K562 (cell line): ENCODE measurements at regions not wholly inside any gene's neighbourhood (a gene's known extent, or its start where the extent isn't known, plus 50 kb on each side); places are given as distances from the start of the nearest gene placed in this dataset.

Experiments used
- COPS2 ChIP-seq: fragments of 450-650 bp; conservative IDR thresholded peaks from 2 replicates; pipeline ENCODE4 v1.6.1; 2016; ENCODE audit warnings: mild to moderate bottlenecking, moderate library complexity
- EWSR1 ChIP-seq: fragments of 450-650 bp; IDR thresholded peaks from 2 replicates; pipeline ENCODE4 v1.6.1; 2018; ENCODE audit warnings: borderline replicate concordance, mild to moderate bottlenecking, low read depth, moderate library complexity; ENCODE audit not compliant: partially characterized antibody
- GATAD2A ChIP-seq: fragments of 450-650 bp; IDR thresholded peaks from 2 replicates; pipeline ENCODE4 v1.6.1; 2017
- NCOR1 ChIP-seq: fragments of 450-650 bp; IDR thresholded peaks from 2 replicates; pipeline ENCODE4 v1.6.1; 2016; ENCODE audit warnings: mild to moderate bottlenecking, moderate library complexity
- PHF20 ChIP-seq: fragments of 450-650 bp; IDR thresholded peaks from 2 replicates; pipeline ENCODE4 v1.6.1; 2018; ENCODE audit not compliant: partially characterized antibody
- PML ChIP-seq: IDR thresholded peaks from 2 replicates; pipeline ENCODE4 v1.6.1; 2012; ENCODE audit warnings: low read length, inconsistent platforms
- PTTG1 ChIP-seq: fragments of 450-650 bp; IDR thresholded peaks from 2 replicates; pipeline ENCODE4 v1.6.1; 2016; ENCODE audit warnings: low read depth, mild to moderate bottlenecking, missing genetic modification characterization, missing compliant biosample characterization
- SRF ChIP-seq, 2 experiments: fragments of 250-450, 450-650 bp in 1 of 2; sonication (Bioruptor Pico) in 1 of 2; sonication (generic) in 1 of 2; formaldehyde crosslinking; IDR thresholded peaks; 2 replicates each; pipeline versions ENCODE4 v1.5.0 to v1.5.1; 2020 to 2022; ENCODE audit warnings: mild to moderate bottlenecking in 1 of 2, missing genetic modification reagents in 1 of 2
- ZFP36 ChIP-seq: fragments of 150-350 bp; IDR thresholded peaks from 2 replicates; pipeline ENCODE4 v1.6.1; 2018; ENCODE audit warnings: low read length, low read depth; ENCODE audit not compliant: partially characterized antibody
- ZNF41 ChIP-seq: fragments of 250-450 bp; sonication (Bioruptor Pico); conservative IDR thresholded peaks from 2 replicates; pipeline ENCODE4 v1.4.0; 2020; ENCODE audit warnings: mild to moderate bottlenecking
- ZNF780A ChIP-seq: fragments of 250-450 bp; sonication (Bioruptor Pico); IDR thresholded peaks from 2 replicates; pipeline ENCODE4 v1.5.0; 2021; ENCODE audit warnings: mild to moderate bottlenecking
- TF ChIP-seq, protein P1 (sequence below): fragments of 450-650 bp; IDR thresholded peaks from 2 replicates; pipeline ENCODE4 v1.6.1; 2016; ENCODE audit warnings: borderline replicate concordance
- TF ChIP-seq, protein P2 (sequence below), 2 experiments: fragments of 150-350 bp in 1 of 2; IDR thresholded peaks; 2 replicates each; pipeline ENCODE4 v1.6.1; 2012 to 2016; ENCODE audit warnings: low read depth in 2 of 2, low read length in 2 of 2, mild to moderate bottlenecking in 1 of 2, moderate library complexity in 1 of 2
- TF ChIP-seq, protein P3 (sequence below): IDR thresholded peaks from 2 replicates; pipeline ENCODE4 v1.6.1; 2012; ENCODE audit warnings: low read depth, low read length, improper control_type of control experiment, borderline replicate concordance
- TF ChIP-seq, protein P4 (sequence below): fragments of 450-650 bp; formaldehyde crosslinking; IDR thresholded peaks from 2 replicates; pipeline ENCODE4 v1.4.0; 2020; ENCODE audit warnings: mild to moderate bottlenecking, mixed read lengths

DNA sequence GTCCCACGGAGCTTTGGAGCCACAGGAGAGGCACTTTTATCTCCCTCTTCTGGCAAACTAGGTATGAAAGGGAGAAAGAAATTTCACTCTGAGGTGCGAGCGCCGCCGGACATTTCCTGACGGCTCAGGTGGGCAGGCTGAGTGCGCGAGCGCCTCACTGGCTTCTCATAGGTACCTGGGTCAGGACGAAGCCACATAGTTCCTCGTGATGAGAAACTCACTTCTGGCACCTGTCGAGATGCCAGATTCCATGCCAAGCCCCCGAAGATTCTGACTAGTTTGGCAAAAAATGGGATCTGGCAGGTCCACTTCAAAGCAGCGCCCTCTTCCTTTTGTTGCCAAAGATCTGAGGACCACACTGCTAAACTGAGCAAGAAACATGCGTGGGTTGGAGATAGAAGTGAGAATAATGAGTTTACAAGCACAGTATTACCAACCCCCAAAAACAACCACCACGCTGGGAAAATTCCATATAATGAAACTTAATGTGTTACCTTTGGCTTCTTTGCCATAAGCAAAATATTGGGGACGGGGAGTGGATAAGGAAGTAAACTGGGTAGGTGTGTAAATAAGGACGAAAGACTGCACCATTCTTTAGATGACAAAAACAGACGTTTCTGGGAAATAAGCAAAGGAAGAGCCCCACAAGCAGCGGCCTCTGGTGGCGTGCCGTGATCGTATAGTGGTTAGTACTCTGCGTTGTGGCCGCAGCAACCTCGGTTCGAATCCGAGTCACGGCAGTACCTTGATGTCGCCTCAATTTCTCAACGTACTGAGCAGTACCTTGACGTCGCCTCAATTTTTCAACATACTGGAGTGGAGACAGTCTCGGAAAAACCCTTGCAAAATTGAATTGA is 89.8 kb upstream of the PRSS16 start (continued):
- TF ChIP-seq, protein P1, sequence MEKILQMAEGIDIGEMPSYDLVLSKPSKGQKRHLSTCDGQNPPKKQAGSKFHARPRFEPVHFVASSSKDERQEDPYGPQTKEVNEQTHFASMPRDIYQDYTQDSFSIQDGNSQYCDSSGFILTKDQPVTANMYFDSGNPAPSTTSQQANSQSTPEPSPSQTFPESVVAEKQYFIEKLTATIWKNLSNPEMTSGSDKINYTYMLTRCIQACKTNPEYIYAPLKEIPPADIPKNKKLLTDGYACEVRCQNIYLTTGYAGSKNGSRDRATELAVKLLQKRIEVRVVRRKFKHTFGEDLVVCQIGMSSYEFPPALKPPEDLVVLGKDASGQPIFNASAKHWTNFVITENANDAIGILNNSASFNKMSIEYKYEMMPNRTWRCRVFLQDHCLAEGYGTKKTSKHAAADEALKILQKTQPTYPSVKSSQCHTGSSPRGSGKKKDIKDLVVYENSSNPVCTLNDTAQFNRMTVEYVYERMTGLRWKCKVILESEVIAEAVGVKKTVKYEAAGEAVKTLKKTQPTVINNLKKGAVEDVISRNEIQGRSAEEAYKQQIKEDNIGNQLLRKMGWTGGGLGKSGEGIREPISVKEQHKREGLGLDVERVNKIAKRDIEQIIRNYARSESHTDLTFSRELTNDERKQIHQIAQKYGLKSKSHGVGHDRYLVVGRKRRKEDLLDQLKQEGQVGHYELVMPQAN, result peak; percentile 65; the same call in 1 of the 2 replicates
- TF ChIP-seq GATAD2A (peak; percentile 12; the same call in 1 of the 2 replicates), PML (no peak; the same call in 1 of the 2 replicates), PTTG1 (tag) (no peak), ZNF41 (CRISPR knock-in tag) (no peak), COPS2 (no peak), ZFP36 (no peak), PHF20 (peak; percentile 48), ZNF780A (CRISPR knock-in tag) (no peak), SRF (CRISPR knock-in tag; IDR thresholded peaks at IDR 0.05) (peak in 1 of 2 experiments; percentile 50; a peak in 1 of 4 replicates), EWSR1 (no peak), NCOR1 (peak; percentile 21; the same call in 1 of the 2 replicates)
- TF ChIP-seq, protein P2, sequence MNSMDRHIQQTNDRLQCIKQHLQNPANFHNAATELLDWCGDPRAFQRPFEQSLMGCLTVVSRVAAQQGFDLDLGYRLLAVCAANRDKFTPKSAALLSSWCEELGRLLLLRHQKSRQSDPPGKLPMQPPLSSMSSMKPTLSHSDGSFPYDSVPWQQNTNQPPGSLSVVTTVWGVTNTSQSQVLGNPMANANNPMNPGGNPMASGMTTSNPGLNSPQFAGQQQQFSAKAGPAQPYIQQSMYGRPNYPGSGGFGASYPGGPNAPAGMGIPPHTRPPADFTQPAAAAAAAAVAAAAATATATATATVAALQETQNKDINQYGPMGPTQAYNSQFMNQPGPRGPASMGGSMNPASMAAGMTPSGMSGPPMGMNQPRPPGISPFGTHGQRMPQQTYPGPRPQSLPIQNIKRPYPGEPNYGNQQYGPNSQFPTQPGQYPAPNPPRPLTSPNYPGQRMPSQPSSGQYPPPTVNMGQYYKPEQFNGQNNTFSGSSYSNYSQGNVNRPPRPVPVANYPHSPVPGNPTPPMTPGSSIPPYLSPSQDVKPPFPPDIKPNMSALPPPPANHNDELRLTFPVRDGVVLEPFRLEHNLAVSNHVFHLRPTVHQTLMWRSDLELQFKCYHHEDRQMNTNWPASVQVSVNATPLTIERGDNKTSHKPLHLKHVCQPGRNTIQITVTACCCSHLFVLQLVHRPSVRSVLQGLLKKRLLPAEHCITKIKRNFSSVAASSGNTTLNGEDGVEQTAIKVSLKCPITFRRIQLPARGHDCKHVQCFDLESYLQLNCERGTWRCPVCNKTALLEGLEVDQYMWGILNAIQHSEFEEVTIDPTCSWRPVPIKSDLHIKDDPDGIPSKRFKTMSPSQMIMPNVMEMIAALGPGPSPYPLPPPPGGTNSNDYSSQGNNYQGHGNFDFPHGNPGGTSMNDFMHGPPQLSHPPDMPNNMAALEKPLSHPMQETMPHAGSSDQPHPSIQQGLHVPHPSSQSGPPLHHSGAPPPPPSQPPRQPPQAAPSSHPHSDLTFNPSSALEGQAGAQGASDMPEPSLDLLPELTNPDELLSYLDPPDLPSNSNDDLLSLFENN (IDR thresholded peaks at IDR 0.05; ENCODE audit: low read depth in 2 of 2, low read length in 2 of 2), result no peak
- TF ChIP-seq, protein P3, sequence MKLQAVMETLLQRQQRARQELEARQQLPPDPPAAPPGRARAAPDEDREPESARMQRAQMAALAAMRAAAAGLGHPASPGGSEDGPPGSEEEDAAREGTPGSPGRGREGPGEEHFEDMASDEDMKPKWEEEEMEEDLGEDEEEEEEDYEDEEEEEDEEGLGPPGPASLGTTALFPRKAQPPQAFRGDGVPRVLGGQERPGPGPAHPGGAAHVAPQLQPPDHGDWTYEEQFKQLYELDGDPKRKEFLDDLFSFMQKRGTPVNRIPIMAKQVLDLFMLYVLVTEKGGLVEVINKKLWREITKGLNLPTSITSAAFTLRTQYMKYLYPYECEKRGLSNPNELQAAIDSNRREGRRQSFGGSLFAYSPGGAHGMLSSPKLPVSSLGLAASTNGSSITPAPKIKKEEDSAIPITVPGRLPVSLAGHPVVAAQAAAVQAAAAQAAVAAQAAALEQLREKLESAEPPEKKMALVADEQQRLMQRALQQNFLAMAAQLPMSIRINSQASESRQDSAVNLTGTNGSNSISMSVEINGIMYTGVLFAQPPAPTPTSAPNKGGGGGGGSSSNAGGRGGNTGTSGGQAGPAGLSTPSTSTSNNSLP, result no peak
- TF ChIP-seq, protein P4, sequence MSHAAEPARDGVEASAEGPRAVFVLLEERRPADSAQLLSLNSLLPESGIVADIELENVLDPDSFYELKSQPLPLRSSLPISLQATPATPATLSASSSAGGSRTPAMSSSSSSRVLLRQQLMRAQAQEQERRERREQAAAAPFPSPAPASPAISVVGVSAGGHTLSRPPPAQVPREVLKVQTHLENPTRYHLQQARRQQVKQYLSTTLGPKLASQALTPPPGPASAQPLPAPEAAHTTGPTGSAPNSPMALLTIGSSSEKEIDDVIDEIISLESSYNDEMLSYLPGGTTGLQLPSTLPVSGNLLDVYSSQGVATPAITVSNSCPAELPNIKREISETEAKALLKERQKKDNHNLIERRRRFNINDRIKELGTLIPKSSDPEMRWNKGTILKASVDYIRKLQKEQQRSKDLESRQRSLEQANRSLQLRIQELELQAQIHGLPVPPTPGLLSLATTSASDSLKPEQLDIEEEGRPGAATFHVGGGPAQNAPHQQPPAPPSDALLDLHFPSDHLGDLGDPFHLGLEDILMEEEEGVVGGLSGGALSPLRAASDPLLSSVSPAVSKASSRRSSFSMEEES (CRISPR knock-in tag), result no peak
